ENCODE measurements at regions not wholly inside any gene's neighbourhood (a gene's known extent, or its start where the extent isn't known, plus 50 kb on each side); places are given as distances from the start of the nearest gene placed in this dataset.

DNA sequence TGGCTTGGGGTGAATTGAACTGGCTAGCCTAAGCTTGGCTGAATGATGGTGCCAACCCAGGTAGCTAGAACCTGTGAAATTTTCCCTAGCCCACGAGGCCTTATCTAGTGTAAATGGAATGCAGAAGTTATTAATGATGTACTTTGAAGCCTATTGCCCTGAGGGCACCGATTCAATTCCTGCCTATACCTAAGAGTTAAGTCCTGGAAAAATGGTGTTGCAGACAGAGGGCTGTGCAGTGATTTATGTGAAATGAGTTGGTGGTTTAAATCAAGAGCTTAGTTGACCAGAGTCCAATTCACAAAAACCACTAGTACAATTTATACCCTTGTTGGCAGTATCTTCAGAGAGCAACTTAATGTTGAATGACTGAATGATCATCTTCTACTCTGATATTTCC lies 373.8 kb upstream of the JAG1 start:
- no peaks in the 10 kb centered on the region for H3K36me3 Mint-ChIP-seq
- DNase-seq (ENCODE audit: low spot score) (no peak), ATAC-seq (no peak)
- H3K4me3 Mint-ChIP-seq = no peak overlapping the region
- no peaks in the 10 kb centered on the region for H3K4me1 Mint-ChIP-seq
- no peak for TF ChIP-seq ZNF138 (CRISPR knock-in tag; conservative IDR thresholded peaks at IDR 0.05)
- TF ChIP-seq, protein P1, sequence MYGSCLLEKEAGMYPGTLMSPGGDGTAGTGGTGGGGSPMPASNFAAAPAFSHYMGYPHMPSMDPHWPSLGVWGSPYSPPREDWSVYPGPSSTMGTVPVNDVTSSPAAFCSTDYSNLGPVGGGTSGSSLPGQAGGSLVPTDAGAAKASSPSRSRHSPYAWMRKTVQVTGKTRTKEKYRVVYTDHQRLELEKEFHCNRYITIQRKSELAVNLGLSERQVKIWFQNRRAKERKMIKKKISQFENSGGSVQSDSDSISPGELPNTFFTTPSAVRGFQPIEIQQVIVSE (CRISPR knock-in tag; IDR thresholded peaks at IDR 0.05; ENCODE audit: borderline replicate concordance) = no peak
- TF ChIP-seq, protein P2, sequence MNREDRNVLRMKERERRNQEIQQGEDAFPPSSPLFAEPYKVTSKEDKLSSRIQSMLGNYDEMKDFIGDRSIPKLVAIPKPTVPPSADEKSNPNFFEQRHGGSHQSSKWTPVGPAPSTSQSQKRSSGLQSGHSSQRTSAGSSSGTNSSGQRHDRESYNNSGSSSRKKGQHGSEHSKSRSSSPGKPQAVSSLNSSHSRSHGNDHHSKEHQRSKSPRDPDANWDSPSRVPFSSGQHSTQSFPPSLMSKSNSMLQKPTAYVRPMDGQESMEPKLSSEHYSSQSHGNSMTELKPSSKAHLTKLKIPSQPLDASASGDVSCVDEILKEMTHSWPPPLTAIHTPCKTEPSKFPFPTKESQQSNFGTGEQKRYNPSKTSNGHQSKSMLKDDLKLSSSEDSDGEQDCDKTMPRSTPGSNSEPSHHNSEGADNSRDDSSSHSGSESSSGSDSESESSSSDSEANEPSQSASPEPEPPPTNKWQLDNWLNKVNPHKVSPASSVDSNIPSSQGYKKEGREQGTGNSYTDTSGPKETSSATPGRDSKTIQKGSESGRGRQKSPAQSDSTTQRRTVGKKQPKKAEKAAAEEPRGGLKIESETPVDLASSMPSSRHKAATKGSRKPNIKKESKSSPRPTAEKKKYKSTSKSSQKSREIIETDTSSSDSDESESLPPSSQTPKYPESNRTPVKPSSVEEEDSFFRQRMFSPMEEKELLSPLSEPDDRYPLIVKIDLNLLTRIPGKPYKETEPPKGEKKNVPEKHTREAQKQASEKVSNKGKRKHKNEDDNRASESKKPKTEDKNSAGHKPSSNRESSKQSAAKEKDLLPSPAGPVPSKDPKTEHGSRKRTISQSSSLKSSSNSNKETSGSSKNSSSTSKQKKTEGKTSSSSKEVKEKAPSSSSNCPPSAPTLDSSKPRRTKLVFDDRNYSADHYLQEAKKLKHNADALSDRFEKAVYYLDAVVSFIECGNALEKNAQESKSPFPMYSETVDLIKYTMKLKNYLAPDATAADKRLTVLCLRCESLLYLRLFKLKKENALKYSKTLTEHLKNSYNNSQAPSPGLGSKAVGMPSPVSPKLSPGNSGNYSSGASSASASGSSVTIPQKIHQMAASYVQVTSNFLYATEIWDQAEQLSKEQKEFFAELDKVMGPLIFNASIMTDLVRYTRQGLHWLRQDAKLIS (CRISPR knock-in tag; IDR thresholded peaks at IDR 0.05; ENCODE audit: borderline replicate concordance) = no peak
- TF ChIP-seq, protein P3, sequence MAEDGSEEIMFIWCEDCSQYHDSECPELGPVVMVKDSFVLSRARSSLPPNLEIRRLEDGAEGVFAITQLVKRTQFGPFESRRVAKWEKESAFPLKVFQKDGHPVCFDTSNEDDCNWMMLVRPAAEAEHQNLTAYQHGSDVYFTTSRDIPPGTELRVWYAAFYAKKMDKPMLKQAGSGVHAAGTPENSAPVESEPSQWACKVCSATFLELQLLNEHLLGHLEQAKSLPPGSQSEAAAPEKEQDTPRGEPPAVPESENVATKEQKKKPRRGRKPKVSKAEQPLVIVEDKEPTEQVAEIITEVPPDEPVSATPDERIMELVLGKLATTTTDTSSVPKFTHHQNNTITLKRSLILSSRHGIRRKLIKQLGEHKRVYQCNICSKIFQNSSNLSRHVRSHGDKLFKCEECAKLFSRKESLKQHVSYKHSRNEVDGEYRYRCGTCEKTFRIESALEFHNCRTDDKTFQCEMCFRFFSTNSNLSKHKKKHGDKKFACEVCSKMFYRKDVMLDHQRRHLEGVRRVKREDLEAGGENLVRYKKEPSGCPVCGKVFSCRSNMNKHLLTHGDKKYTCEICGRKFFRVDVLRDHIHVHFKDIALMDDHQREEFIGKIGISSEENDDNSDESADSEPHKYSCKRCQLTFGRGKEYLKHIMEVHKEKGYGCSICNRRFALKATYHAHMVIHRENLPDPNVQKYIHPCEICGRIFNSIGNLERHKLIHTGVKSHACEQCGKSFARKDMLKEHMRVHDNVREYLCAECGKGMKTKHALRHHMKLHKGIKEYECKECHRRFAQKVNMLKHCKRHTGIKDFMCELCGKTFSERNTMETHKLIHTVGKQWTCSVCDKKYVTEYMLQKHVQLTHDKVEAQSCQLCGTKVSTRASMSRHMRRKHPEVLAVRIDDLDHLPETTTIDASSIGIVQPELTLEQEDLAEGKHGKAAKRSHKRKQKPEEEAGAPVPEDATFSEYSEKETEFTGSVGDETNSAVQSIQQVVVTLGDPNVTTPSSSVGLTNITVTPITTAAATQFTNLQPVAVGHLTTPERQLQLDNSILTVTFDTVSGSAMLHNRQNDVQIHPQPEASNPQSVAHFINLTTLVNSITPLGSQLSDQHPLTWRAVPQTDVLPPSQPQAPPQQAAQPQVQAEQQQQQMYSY (CRISPR knock-in tag; IDR thresholded peaks at IDR 0.05) = no peak
- no peak for TF ChIP-seq FOXJ3 (CRISPR knock-in tag; IDR thresholded peaks at IDR 0.05; ENCODE audit: borderline replicate concordance)
- no peak for TF ChIP-seq ZNF416 (CRISPR knock-in tag; IDR thresholded peaks at IDR 0.05)
- no peak for TF ChIP-seq NFYB (CRISPR knock-in tag; conservative IDR thresholded peaks at IDR 0.05; ENCODE audit: low read depth)
- TF ChIP-seq ZNF396 (CRISPR knock-in tag; IDR thresholded peaks at IDR 0.05; ENCODE audit: borderline replicate concordance) = no peak
- TF ChIP-seq KAT7 (CRISPR knock-in tag; IDR thresholded peaks at IDR 0.05; ENCODE audit: borderline replicate concordance) = no peak
- no peak for TF ChIP-seq ELF4 (CRISPR knock-in tag; IDR thresholded peaks at IDR 0.05; ENCODE audit: low read depth)
- TF ChIP-seq, protein P4, sequence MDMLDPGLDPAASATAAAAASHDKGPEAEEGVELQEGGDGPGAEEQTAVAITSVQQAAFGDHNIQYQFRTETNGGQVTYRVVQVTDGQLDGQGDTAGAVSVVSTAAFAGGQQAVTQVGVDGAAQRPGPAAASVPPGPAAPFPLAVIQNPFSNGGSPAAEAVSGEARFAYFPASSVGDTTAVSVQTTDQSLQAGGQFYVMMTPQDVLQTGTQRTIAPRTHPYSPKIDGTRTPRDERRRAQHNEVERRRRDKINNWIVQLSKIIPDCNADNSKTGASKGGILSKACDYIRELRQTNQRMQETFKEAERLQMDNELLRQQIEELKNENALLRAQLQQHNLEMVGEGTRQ (CRISPR knock-in tag; IDR thresholded peaks at IDR 0.05) = no peak
- TF ChIP-seq, protein P5, sequence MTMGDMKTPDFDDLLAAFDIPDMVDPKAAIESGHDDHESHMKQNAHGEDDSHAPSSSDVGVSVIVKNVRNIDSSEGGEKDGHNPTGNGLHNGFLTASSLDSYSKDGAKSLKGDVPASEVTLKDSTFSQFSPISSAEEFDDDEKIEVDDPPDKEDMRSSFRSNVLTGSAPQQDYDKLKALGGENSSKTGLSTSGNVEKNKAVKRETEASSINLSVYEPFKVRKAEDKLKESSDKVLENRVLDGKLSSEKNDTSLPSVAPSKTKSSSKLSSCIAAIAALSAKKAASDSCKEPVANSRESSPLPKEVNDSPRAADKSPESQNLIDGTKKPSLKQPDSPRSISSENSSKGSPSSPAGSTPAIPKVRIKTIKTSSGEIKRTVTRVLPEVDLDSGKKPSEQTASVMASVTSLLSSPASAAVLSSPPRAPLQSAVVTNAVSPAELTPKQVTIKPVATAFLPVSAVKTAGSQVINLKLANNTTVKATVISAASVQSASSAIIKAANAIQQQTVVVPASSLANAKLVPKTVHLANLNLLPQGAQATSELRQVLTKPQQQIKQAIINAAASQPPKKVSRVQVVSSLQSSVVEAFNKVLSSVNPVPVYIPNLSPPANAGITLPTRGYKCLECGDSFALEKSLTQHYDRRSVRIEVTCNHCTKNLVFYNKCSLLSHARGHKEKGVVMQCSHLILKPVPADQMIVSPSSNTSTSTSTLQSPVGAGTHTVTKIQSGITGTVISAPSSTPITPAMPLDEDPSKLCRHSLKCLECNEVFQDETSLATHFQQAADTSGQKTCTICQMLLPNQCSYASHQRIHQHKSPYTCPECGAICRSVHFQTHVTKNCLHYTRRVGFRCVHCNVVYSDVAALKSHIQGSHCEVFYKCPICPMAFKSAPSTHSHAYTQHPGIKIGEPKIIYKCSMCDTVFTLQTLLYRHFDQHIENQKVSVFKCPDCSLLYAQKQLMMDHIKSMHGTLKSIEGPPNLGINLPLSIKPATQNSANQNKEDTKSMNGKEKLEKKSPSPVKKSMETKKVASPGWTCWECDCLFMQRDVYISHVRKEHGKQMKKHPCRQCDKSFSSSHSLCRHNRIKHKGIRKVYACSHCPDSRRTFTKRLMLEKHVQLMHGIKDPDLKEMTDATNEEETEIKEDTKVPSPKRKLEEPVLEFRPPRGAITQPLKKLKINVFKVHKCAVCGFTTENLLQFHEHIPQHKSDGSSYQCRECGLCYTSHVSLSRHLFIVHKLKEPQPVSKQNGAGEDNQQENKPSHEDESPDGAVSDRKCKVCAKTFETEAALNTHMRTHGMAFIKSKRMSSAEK (CRISPR knock-in tag; IDR thresholded peaks at IDR 0.05; ENCODE audit: borderline replicate concordance) = no peak
- no peak for TF ChIP-seq CBFB (CRISPR knock-in tag; IDR thresholded peaks at IDR 0.05; ENCODE audit: low read depth)
- H3K9me3 Mint-ChIP-seq = no peaks in the 10 kb centered on the region
- ChIA-PET POLR2A (no interaction called here), CTCF (no interaction called here)
- no peaks in the 10 kb centered on the region for H3K27me3 Mint-ChIP-seq (ENCODE audit: low read depth)
- no peak overlapping the region for H3K27ac Mint-ChIP-seq
